Right ventricle myocardium superior (tissue), 1 donor: ENCODE measurements at regions not wholly inside any gene's neighbourhood (a gene's known extent, or its start where the extent isn't known, plus 50 kb on each side); places are given as distances from the start of the nearest gene placed in this dataset.
A peak's percentile ranks its signal among the peaks of the same experiment; 100 is the strongest.

Experiments
- ATAC-seq: fragments of 200-7000 bp; cut with Tn5 transposase; one replicate; pipeline ENCODE4 v1.9.1; 2020; ENCODE audit warnings: mild to moderate bottlenecking; ENCODE audit not compliant: poor library complexity
- DNase-seq: peaks from one replicate; pipeline ENCODE4 v3.0.0-alpha.2; 2020
- intact Hi-C: fragments of 100-400 bp; cut with DNase I; formaldehyde crosslinking; loops from one replicate; pipeline ENCODE4 v1.11.2; 2022
- donor health status: DM: no; HTN: yes; CAD: no; lungs with severe emphysema.

GRCh38 chr5:171659896-171660295 lies 125.7 kb upstream of the SMIM23 start:
- intact Hi-C loops, result no loop called here
- DNase-seq, result no peak
- peak; percentile 14 for ATAC-seq

- DNase-seq (no peak), ATAC-seq (peak; percentile 54)
- intact Hi-C loops, result no loop called here
Observed at GRCh38 chr5:171660434-171660833, 125.2 kb upstream of the SMIM23 start.

GRCh38 chr5:171661143-171661542 lies 124.5 kb upstream of the SMIM23 start:
- intact Hi-C loops, result no loop called here
- peak; percentile 42 for ATAC-seq
- no peak for DNase-seq

GRCh38 chr5:171663311-171664085 lies 122.1 kb upstream of the SMIM23 start:
- ATAC-seq (no peak), DNase-seq (no peak)
- intact Hi-C loops, result no loop called here

GRCh38 chr5:171664489-171664888 lies 121.1 kb upstream of the SMIM23 start:
- intact Hi-C loops, result no loop called here
- ATAC-seq, result no peak
- no peak for DNase-seq

- intact Hi-C loops, result no loop called here
- no peak for ATAC-seq
Observed at GRCh38 chr5:171666815-171667214, 118.8 kb upstream of the SMIM23 start.

GRCh38 chr5:171667341-171668096 lies 118.1 kb upstream of the SMIM23 start:
- intact Hi-C loops, result no loop called here
- DNase-seq (peak; percentile 79), ATAC-seq (peak; percentile 88)

More at GRCh38 chr5:171666815-171667214, 118.8 kb upstream of the SMIM23 start:
- DNase-seq, result no peak

- DNase-seq (no peak), ATAC-seq (no peak)
- intact Hi-C loops, result no loop called here
Observed at GRCh38 chr5:171668097-171668412, 117.6 kb upstream of the SMIM23 start.

GRCh38 chr5:171669571-171669970 lies 116.0 kb upstream of the SMIM23 start:
- ATAC-seq, result no peak
- intact Hi-C loops, result no loop called here

GRCh38 chr5:171672556-171672955 lies 113.1 kb upstream of the SMIM23 start:
- intact Hi-C loops, result no loop called here
- DNase-seq (no peak), ATAC-seq (no peak)

More at GRCh38 chr5:171669571-171669970, 116.0 kb upstream of the SMIM23 start:
- DNase-seq, result no peak

GRCh38 chr5:171673328-171673727 lies 112.3 kb upstream of the SMIM23 start:
- DNase-seq, result no peak
- ATAC-seq, result no peak
- intact Hi-C loops, result no loop called here

GRCh38 chr5:171673840-171674239 lies 111.8 kb upstream of the SMIM23 start:
- intact Hi-C loops, result no loop called here
- DNase-seq, result no peak
- no peak for ATAC-seq

GRCh38 chr5:171675511-171675910 lies 110.1 kb upstream of the SMIM23 start:
- ATAC-seq, result no peak
- no peak for DNase-seq
- intact Hi-C loops, result no loop called here

GRCh38 chr5:171676286-171676944 lies 109.2 kb upstream of the SMIM23 start:
- DNase-seq, result no peak
- ATAC-seq, result peak; percentile 41
- intact Hi-C loops, result no loop called here

GRCh38 chr5:171678646-171679045 lies 107.0 kb upstream of the SMIM23 start:
- DNase-seq, result no peak
- intact Hi-C loops, result no loop called here
- ATAC-seq, result no peak

- no peak for ATAC-seq
- DNase-seq, result no peak
- intact Hi-C loops, result no loop called here
Observed at GRCh38 chr5:171680485-171680884, 105.1 kb upstream of the SMIM23 start.

GRCh38 chr5:171681061-171681460 lies 104.6 kb upstream of the SMIM23 start:
- intact Hi-C loops, result no loop called here
- no peak for DNase-seq
- no peak for ATAC-seq

- DNase-seq (no peak), ATAC-seq (no peak)
- intact Hi-C loops, result no loop called here
Observed at GRCh38 chr5:171681677-171682076, 103.9 kb upstream of the SMIM23 start.

GRCh38 chr5:171682801-171683200 lies 102.8 kb upstream of the SMIM23 start:
- intact Hi-C loops, result no loop called here
- no peak for DNase-seq
- ATAC-seq, result no peak

- DNase-seq, result no peak
- intact Hi-C loops, result no loop called here
- ATAC-seq, result no peak
Observed at GRCh38 chr5:171684169-171684568, 101.4 kb upstream of the SMIM23 start.
